ENCODE measurements at regions not wholly inside any gene's neighbourhood (a gene's known extent, or its start where the extent isn't known, plus 50 kb on each side); places are given as distances from the start of the nearest gene placed in this dataset.
"Not testable (repeated sequence)": the region's sequence is repeated elsewhere in the genome, so short reads cannot be mapped to it uniquely, and the experiment has no call there.

DNA sequence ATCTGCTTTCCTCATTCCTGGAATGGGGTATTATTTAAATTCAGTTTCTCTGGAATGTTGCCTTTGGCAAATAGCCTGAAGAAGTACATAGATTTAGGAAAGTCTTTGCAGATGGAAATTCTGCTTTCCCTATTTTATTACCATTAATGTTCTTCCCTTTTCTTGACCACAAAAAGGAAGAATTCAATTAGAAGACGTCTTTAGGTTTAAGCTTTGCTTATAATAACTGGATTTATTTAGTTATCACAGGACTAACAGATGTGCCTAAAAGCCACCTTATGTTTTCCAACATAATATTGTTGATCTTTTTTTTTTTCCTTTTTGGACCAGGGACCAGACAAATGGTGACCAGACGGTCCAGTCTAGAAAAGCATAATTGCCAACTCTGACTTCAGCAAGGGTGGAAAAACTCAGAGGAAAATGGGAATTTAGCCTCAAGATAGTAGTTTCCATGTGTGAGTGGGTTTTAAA is 210.1 kb upstream of the SPRY2 start:
- no peak for DNase-seq (ENCODE audit: low spot score)

DNA sequence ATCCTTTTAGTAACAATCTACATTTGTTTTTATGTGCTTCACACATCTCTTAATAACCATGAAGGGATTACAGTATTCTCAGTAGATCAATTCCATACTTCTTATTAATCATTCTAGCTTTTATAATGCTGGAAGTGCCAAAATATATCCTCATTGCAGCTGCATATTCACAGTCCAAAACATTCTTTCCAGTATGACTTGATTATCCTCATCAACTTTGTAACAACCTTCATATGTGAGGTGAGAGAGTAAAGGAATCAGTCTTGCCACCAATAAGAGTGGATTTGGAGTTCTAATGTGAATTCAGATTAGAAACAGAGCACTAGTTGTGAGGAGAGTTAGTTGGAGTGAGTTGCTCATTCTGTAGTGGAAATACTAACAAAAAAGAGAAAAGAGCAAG is 208.0 kb upstream of the SPRY2 start:
- DNase-seq (ENCODE audit: low spot score), result no peak

DNA sequence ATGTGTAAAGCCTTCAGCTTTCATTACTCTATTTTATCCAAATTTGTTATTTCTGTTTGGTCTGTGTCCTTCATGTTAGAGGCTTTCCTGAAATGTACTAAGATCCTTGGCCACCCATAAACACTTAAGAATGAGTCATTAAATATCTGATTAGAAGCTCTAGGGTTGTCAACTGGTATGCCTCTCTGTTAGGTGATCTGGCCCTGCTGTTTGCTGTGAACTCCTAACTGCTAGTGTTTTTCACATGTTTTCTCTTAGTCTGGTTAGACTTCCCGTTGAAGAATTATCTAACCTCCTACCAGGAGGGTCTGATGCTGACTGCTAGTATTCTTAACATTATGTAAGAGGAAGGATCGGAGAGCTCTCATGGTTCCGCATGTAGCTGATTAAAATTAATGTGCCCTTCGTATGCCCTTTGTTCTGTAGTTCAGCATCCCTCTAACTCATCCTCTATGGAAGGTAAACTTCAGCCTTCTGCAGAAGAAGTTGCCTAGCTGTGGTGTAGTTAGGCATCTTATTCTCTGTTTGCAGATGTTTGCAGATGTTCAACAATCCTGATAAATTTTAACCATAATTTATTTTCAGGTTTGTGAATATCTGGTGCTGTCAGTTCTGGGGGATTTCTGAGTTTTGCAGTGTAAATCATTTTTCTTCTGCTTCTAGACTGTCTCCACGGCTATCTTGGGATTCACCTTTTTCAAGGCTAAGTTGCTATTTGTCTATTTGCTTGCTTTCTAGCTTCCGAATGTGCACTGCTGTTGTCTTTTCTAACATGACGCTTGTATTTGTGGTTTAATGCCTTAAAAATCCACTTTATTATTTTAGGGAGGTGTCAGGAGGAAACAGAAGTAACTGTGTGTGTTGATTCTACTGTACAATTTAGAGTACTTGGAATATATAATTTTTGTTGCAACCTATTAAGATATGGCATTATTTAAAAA is 207.2 kb upstream of the SPRY2 start:
- no peak for DNase-seq (ENCODE audit: low spot score)

DNA sequence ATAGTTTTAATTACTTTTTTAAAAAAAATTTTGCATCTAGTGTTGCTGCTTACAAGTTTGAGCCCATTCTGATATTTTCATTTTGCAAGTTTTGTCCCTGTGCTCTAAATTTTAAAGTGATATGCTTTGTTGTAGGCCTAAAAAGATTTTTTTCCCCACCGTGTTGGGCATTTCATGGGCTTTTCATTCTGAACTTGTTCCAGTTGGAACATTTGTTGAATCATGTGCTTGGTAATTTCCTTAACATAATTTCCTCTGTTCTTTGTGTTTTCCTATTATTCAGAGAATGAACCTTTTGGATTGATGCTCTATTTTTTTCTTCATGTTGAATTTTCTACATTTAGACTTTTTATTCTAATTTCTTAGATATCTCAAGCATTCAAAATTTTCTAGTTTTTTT is 206.4 kb upstream of the SPRY2 start:
- no peak for DNase-seq (ENCODE audit: low spot score)

DNA sequence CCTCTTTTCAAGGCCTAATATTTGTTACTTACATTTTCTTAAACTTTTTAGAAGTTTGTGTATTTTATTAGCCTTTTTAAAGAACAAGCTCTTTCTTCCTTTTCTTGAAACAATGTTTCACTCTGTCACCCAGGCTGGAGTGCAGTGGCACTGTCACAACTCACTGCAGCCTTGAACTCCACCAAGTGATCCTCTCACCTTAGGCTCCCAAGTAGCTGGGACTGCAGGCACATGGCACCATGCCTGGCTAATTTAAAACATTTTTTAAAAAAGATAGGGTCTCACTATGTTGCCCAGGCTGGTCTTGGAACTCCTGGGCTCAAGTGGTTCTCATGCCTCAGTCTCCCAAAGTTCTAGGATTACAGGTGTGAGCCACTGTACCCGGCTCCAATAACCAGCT is 192.2 kb upstream of the SPRY2 start:
- DNase-seq (ENCODE audit: low spot score), result no peak

DNA sequence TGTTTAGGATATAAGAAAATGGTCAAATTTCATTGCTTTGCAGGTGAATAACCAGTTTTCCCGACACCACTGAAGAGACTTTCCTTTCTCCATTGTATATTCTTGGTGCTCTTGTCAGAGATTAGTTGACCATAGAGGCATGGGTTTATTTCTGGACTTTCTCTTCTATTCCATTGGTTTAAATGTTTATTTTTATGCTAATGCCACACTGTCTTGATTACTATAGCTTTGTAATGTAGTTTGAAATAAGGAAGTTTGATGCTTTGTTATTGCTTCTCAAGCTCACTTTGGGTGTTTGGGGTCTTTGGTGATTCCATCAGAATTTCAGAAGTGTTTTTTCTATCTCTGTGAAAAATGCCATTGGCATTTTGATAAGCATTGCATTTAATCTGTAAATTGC is 190.0 kb upstream of the SPRY2 start:
- no peak for DNase-seq (ENCODE audit: low spot score)

DNA sequence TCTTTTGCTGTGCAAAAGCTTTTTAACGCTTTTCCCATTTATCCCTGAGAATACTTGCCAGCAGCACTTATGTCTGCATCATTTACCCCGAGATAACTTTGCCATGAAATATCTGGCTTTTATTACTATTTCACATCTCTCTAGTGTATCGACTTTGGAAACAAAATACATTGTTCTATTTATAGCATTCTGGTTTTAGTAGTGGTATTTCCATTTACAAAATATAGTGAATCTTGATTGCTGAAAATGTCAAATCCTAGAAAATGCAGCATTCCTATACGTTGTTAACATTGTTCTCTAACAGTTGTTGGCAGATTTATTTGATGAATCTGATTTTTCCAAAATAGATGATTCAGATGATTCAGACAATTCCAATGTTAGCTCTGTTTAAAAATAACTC is 189.3 kb upstream of the SPRY2 start:
- DNase-seq (ENCODE audit: low spot score), result no peak

DNA sequence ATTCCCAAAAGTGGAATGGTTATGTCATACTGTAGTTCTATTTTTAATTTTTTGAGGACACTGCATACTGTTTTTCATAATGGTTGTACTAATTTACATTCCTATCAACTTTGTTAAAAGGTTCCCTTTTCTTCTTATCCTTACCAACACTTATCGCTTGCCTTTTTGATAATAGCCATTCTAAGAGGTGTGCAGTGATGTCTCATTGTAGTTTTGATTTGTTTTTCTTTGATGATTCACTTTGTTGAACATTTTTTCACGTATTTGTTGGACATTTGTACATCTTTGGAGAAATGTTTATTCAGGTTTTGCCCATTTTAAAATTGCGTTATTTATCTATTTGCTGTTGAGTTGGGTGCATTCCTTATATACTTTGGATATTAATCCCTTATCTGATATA is 188.8 kb upstream of the SPRY2 start:
- DNase-seq (ENCODE audit: low spot score), result no peak

DNA sequence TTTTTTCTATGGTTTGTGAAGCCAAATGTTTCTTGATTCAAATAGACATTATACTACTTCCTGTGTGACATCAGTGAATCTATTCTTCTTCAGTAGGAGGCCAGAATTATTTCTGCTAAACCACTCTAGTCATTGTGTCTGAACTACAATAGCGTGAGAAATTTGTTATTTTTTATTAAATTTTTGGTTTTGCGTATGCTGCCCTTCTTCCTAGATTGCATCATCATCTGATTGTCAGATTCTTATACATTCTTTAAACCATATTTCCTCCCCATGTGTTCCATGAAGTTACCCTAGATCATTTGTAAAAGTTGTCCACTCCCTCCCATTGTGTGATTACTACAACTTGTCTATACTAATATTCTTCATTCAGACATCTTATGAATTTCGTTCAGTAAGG is 187.8 kb upstream of the SPRY2 start:
- DNase-seq (ENCODE audit: low spot score), result no peak

DNA sequence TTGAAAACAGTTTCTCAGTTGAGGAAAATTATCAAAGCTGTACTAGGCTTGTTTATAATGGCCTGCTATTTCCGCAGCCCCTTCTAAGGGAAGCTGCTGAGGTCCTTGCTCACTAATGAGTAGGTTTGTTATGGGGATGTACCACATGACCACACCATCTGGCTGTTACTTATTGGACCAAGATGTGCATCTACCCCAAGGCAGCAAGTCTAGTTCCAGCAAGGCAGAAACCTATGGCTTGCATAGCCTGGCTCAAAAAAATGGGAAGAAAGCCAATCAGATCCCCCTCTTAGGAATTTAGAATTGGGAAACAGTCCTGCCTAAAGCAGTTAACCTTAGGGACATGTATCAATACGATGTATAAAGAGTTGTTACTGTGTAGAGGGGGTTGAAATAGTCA is 186.5 kb upstream of the SPRY2 start:
- no peak for DNase-seq (ENCODE audit: low spot score)

DNA sequence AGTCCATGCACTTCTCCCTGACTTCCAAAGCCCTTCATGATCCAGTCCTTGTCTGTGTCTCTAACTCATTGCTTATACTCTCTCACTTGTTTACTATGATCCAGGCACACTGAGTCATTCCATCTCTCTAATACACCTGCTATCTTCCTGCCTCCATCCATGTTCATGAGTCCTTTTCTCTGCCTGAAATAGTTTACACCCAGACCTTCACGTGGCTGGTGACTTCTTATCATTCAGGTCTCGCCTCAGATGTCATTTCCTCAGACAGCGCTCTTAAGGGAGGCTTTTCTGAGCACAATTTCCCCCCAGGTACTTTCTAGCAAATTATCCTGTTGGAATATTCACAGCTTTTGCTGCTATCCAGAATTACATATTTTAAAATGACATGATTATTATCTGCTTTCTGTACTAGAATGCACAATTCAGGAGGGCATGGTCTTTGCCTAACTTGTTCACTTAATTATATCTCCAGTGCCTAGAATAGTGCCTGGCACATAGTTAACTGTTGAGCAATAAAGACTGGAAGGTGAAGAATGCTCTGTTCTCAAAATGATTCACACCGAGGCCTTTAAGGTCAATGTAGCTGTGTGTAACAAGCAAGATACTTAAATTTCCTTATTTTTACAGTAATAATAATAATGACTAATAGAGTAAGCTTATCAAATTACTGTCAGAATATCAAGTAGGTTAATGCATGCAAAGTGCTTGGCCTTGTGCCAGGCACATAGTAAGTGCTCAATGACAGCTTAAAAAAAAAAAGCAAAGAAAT is 183.7 kb upstream of the SPRY2 start:
- no peak for DNase-seq (ENCODE audit: low spot score)

DNA sequence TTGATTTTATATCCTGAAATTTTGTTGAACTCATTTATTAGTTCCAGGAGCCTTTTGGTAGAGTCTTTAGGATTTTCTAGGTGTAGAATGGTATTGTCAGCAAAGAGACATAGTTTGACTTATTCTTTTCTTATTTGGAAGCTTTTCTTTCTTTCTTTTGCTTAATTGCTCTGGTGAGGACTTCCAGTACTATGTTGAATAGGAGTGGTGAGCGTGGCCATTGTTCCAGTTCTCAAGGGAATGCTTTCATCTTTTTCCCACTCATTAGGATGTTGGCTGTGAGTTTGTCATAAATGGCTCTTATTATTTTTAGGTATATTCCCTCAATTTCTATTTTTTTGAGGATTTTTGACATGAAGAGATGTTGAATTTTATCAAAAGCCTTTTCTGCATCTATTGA is 182.2 kb upstream of the SPRY2 start:
- no peak for DNase-seq (ENCODE audit: low spot score)

DNA sequence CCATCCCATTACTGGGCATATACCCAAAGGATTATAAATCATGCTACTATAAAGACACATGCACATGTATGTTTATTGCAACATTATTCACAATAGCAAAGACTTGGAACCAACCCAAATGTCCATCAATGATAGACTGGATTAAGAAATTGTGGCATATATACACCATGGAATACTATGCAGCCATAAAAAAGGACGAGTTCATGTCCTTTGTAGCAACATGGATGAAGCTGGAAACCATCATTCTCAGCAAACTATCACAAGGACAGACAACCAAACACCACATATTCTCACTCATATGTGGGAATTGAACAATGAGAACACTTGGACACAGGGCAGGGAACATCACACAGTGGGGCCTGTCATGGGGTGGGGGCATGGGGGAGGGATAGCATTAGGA is 181.5 kb upstream of the SPRY2 start:
- DNase-seq (ENCODE audit: low spot score), result not testable (repeated sequence)

DNA sequence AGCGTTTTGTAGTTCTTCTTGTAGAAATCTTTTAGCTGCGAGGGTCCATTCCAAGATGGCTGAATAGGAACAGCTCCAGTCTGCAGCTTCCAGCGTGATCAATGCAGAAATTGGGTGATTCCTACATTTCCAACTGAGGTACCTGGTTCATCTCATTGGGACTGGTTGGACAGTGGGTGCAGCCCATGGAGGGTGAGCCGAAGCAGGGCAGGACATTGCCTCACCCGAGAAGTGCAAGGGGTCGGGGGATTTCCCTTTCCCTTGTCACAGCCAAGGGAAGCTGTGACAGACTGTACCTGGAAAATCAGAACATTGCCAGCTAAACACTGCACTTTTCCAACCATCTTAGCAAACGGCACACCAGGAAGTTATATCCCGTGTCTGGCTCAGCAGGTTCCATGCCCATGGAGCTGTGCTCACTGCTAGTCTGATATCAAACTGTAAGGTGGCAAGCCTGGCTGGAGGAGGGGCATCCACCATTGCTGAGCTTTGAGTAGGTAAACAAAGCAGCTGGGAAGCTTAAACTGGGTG is 176.0 kb upstream of the SPRY2 start:
- no peak for DNase-seq (ENCODE audit: low spot score)

DNA sequence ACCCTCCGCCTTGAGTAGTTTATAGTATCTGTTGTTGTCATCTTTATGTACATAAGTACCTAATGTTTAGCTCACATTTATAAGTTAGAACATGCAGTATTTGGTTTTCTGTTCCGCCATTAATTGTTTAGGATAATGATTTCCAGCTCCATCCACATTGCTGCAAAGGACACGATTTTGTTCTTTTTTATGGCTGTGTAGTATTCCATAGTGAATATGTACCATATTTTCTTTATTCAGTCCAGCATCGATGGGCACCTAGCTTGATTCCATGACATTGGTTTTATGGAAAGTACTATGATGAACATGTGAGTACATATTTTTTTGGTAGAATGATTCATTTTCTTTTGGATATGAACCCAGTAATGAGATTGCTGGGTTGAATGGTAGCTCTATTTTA is 174.4 kb upstream of the SPRY2 start:
- DNase-seq (ENCODE audit: low spot score), result no peak

DNA sequence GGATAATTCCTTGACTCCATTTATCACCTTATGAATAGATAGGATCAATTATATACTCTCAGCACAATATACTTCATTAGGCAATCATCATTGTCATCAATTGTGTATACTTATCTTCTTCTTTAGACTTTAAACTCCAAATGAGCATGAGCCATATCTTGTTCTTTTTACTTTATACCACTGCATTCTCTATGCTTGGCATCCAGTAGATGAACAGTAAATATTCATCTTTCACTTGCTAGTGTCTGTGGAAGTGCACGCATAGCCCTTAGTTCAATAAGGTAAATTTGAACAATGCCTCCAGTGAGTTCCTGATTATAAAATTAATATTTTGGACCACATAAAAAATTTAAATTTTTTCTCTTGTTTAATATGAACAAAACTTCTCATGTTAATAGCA is 172.3 kb upstream of the SPRY2 start:
- DNase-seq (ENCODE audit: low spot score), result no peak

DNA sequence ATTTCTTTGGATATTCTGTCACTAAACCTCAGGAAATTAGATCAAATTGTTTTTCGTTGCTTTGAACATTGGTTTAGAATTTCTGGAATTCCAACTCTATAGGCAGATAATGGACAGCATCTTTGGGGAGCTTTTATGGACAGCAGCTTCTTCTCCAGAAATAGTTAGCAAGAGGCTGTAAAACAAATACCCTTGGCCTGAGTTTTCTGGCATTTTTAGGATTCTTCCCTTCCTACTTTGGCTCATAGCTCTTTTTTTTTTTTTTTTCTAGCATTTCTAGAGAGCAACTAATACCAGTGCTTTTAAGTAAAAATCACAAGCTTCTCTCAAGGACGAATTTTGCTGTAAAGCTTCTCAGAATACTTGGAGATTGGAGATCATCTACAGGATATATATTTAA is 169.8 kb upstream of the SPRY2 start:
- DNase-seq (ENCODE audit: low spot score), result no peak

DNA sequence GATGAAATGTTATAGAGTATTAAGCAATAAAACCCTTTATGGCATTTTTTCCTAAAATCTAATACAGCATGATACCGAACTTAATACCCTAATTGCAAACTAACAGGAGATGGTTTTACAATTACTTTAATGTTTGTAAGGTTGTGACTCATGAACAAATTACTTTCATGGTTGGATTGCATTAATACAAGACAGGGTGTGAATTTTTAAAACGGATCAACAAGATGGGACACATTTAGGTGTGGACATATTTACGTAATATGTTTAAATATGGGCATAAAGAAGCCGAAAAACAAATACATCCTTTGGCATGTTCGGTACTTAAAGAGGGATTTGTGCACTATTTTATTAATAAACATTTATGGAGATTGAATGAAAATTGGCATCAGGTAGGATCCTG is 168.3 kb upstream of the SPRY2 start:
- no peak for DNase-seq (ENCODE audit: low spot score)

DNA sequence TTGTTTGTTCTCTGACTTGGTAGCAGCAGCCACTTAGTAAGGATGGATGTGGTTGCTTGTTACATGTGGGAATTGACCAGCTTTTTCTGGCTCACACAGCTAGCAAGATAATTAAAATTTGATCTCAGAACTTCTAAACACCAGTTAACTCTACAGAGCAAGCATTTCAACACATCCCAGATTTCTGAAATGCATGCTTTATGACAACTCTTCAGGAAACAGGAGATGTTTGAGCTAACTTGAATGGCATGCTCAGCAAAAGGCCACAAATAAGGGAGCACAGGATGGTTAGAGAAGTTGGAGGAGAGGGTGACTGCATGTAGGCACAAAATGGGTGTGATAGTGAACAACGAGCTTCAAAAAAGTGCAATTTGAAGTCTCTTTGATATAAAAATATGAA is 167.1 kb upstream of the SPRY2 start:
- no peak for DNase-seq (ENCODE audit: low spot score)

DNA sequence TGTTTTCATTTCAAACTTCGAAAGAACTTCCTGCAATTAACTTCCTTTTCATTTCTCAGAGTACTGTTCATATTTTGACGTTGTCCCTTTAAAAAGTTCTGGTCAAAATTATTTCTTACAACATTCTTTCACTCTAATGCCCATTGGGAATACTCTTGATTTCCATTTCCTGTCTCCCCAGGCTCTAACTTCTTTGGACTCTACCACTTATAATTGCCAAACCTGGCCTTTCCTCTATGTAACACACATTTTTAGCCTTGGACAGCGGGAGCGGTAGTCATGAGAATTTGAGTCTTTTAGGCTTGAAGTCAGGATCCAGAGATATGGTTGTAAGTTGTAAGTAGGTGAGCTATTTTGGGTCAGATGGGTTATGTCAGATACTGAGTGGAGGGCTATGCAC is 163.5 kb upstream of the SPRY2 start:
- DNase-seq (ENCODE audit: low spot score), result no peak

DNA sequence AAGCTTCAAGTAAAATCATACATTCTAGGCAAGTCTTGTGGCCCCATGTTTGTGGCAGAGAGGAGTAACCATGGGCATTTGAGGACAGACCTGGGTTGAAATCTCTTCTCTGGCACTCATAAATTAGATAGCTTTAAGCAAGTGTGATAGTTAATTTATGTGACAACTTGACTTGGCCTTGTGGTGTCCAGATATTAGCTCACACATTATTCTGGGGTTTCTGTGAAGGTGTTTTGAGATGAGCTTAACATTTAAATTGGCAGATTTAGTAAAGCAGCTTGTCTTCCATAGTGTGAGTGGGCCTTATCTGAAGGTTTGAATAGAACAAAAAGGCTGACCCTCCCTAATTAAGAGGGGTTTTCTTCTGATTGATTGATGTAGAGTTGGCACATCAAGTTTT is 161.4 kb upstream of the SPRY2 start:
- DNase-seq (ENCODE audit: low spot score), result no peak

DNA sequence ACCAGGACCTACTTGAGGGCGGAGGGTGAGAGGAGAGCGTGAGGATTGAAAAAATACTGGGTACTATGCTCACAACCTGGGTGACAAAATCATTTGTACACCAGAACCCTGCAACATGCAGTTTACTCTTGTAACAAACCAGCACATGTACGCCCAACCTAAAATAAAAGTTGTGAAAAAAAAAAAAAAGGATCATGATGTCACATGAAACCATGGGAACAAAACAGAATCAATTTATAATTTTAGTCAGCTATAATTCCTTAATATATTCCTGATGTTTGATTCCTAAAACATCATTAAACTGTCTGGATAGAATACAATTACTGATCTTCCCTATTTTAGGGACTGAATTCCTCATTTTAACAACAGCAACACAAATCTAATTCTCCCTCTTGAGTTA is 160.6 kb upstream of the SPRY2 start:
- no peak for DNase-seq (ENCODE audit: low spot score)

All from activated CD4-positive, alpha-beta T cell treated with anti-CD3 and anti-CD28 coated beads, Interleukin-2, Interleukin-4, amounts not matched to agents 100 ng/mL and 50 ng/mL, durations not matched to agents 16 hours and 8 hours (primary cell).